ENCODE measurements at regions not wholly inside any gene's neighbourhood (a gene's known extent, or its start where the extent isn't known, plus 50 kb on each side); places are given as distances from the start of the nearest gene placed in this dataset.

DNA sequence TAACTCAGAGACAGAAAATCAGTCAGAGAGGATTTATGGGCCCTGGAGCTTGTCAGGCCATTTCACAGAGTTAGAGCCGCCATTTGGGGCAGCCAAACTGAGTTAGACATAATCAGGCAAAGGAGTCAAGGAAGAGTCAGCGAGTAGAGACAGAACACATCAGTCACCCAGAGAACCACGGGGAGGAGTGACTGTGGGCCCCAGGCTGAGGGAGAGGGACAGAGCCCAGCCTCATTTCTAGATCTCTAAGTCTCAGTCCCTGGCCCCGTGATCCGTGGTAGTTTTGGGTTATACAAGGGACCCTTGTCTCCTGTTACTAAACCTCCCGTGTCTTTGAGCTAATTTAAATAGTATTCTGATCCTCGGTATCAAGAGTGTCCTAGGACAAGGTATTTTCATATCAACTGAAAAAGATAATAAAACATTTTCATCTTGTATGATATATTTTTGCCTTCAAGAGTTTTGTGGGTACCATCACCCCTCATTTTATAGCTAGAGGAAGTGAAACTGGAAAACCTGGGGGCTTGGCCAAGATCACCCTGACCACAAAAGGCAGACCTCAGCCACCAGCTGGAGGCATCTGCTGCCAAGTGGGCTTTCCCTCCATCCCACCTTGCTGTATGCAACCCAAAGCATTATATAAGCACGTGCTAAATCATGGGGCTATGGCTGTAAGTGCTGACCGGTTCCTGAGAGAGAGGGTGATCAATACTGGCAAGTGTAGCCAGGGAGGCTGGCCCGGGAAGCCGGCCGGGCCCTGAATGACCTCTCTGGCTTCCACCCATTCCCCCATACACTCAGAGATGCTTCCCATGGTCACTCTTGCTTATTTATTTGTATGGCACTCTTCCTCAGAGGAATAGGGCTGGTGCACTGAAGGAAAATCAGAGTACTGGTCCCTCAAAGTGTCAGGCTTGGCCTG, 204.1 kb downstream of the BCOR start:
- TF ChIP-seq, protein P1, sequence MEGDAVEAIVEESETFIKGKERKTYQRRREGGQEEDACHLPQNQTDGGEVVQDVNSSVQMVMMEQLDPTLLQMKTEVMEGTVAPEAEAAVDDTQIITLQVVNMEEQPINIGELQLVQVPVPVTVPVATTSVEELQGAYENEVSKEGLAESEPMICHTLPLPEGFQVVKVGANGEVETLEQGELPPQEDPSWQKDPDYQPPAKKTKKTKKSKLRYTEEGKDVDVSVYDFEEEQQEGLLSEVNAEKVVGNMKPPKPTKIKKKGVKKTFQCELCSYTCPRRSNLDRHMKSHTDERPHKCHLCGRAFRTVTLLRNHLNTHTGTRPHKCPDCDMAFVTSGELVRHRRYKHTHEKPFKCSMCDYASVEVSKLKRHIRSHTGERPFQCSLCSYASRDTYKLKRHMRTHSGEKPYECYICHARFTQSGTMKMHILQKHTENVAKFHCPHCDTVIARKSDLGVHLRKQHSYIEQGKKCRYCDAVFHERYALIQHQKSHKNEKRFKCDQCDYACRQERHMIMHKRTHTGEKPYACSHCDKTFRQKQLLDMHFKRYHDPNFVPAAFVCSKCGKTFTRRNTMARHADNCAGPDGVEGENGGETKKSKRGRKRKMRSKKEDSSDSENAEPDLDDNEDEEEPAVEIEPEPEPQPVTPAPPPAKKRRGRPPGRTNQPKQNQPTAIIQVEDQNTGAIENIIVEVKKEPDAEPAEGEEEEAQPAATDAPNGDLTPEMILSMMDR (IDR thresholded peaks at IDR 0.05; ENCODE audit: low read depth, low read length, poor library complexity, severe bottlenecking), result no peak
- no peak for TF ChIP-seq EZH2phosphoT487 (IDR thresholded peaks at IDR 0.05; ENCODE audit: borderline replicate concordance, low read length)

Measured in DOHH2 (cell line).